GM21619 (cell line): ENCODE measurements at regions not wholly inside any gene's neighbourhood (a gene's known extent, or its start where the extent isn't known, plus 50 kb on each side); places are given as distances from the start of the nearest gene placed in this dataset.

Experiments
- ATAC-seq: cut with Tn5 transposase; IDR thresholded peaks from one replicate; pipeline ENCODE4 v1.9.1; 2021; ENCODE audit not compliant: unreplicated experiment

- ATAC-seq: no peak
Measured at GRCh38 chr16:85481738-85482137, 131.4 kb upstream of the GSE1 start.

GRCh38 chr16:85483424-85483823 is 129.7 kb upstream of the GSE1 start:
- no peak for ATAC-seq

- ATAC-seq: no peak
Measured at GRCh38 chr16:85484347-85485300, 128.5 kb upstream of the GSE1 start.

GRCh38 chr16:85485379-85485778 is 127.7 kb upstream of the GSE1 start:
- no peak for ATAC-seq

- ATAC-seq: no peak
Measured at GRCh38 chr16:85486256-85486915, 126.7 kb upstream of the GSE1 start.

- no peak for ATAC-seq
Measured at GRCh38 chr16:85488414-85488813, 124.7 kb upstream of the GSE1 start.

GRCh38 chr16:85490407-85491057 is 122.6 kb upstream of the GSE1 start:
- ATAC-seq: no peak

- no peak for ATAC-seq
Measured at GRCh38 chr16:85491058-85491771, 121.9 kb upstream of the GSE1 start.

GRCh38 chr16:85491798-85492294 is 121.3 kb upstream of the GSE1 start:
- no peak for ATAC-seq

GRCh38 chr16:85492295-85492864 is 120.7 kb upstream of the GSE1 start:
- ATAC-seq: no peak

- ATAC-seq: no peak
Measured at GRCh38 chr16:85494315-85494714, 118.8 kb upstream of the GSE1 start.

- no peak for ATAC-seq
Measured at GRCh38 chr16:85495259-85495658, 117.9 kb upstream of the GSE1 start.

- no peak for ATAC-seq
Measured at GRCh38 chr16:85495823-85496538, 117.1 kb upstream of the GSE1 start.

GRCh38 chr16:85497622-85498314 is 115.4 kb upstream of the GSE1 start:
- no peak for ATAC-seq

- ATAC-seq: no peak
Measured at GRCh38 chr16:85498607-85499006, 114.5 kb upstream of the GSE1 start.

- ATAC-seq: no peak
Measured at GRCh38 chr16:85500220-85500619, 112.9 kb upstream of the GSE1 start.

- no peak for ATAC-seq
Measured at GRCh38 chr16:85501900-85502299, 111.2 kb upstream of the GSE1 start.

- no peak for ATAC-seq
Measured at GRCh38 chr16:85502357-85502756, 110.8 kb upstream of the GSE1 start.

GRCh38 chr16:85503679-85504231 is 109.4 kb upstream of the GSE1 start:
- no peak for ATAC-seq
